Tibial nerve (tissue), 4 donors: ENCODE measurements at regions not wholly inside any gene's neighbourhood (a gene's known extent, or its start where the extent isn't known, plus 50 kb on each side); places are given as distances from the start of the nearest gene placed in this dataset.

Experiments used
- DNase-seq, 2 donors: peaks; one replicate each; pipeline ENCODE4 v3.0.0-alpha.2; 2019; ENCODE audit warnings: low spot score in 2 of 2
- H3K27ac ChIP-seq, 4 donors: fragments of 200-600 bp; sonication (generic) in 3 of 4; one replicate each; pipeline ENCODE4 v1.5.1; 2017 to 2019; ENCODE audit warnings: mild to moderate bottlenecking in 1 of 4
- H3K27me3 ChIP-seq, 2 donors: fragments of 200-600 bp; sonication (generic) in 1 of 2; one replicate each; pipeline versions ENCODE4 v1.5.1 to v1.6.0; 2017 to 2019
- H3K36me3 ChIP-seq, 3 donors: fragments of 200-600 bp; sonication (generic); one replicate each; pipeline ENCODE4 v1.5.1; 2018 to 2019
- H3K4me1 ChIP-seq, 4 donors: fragments of 200-600 bp; sonication (generic) in 3 of 4; one replicate each; pipeline ENCODE4 v1.5.1; 2017 to 2019
- H3K4me3 ChIP-seq, 4 donors: fragments of 200-600 bp; sonication (generic) in 3 of 4; one replicate each; pipeline ENCODE4 v1.5.1; 2017 to 2019; ENCODE audit warnings: mild to moderate bottlenecking in 1 of 4, moderate library complexity in 1 of 4
- H3K9me3 ChIP-seq, 4 donors: fragments of 200-600 bp; sonication (generic) in 3 of 4; one replicate each; pipeline ENCODE4 v1.5.1; 2017 to 2019
- CTCF ChIP-seq, 5 experiments: fragments of 200-600 bp in 3 of 5; fragments of 450-650 bp in 2 of 5; sonication (generic) in 3 of 5; IDR thresholded peaks; one replicate each; pipeline ENCODE4 v1.5.1; 2016 to 2019; ENCODE audit warnings: antibody characterized with exemption in 5 of 5, mild to moderate bottlenecking in 3 of 5, moderate library complexity in 2 of 5
- EP300 ChIP-seq, 2 donors: sonication (generic); formaldehyde crosslinking; IDR thresholded peaks; one replicate each; pipeline ENCODE4 v1.6.1; 2017; ENCODE audit warnings: antibody characterized with exemption in 2 of 2, mild to moderate bottlenecking in 1 of 2
- POLR2A ChIP-seq, 2 donors: fragments of 450-650 bp; IDR thresholded peaks; one replicate each; pipeline ENCODE4 v1.6.1; 2017; ENCODE audit warnings: antibody characterized with exemption in 2 of 2, mild to moderate bottlenecking in 2 of 2, moderate library complexity in 2 of 2
- WGBS, 2 donors: methylation state at CpG; one replicate each; pipeline ENCODE4 v1.1.5; 2018; 5-methylcytosine and 5-hydroxymethylcytosine counted together

- Histone ChIP-seq H3K4me3 (no peak overlapping the region), H3K27me3 (no peaks in the 10 kb centered on the region), H3K4me1 (no peaks in the 10 kb centered on the region), H3K9me3 (peaks cover 0 to 5% (median 0%) of the 10 kb centered on the region in 4 donors), H3K27ac (no peak overlapping the region), H3K36me3 (no peaks in the 10 kb centered on the region)
- DNase-seq: no peak
- WGBS, 2 donors: 94 to 95% methylated on average over 3 of the region's 3 CpGs
- no peak for TF ChIP-seq CTCF (IDR thresholded peaks at IDR 0.05)
- TF ChIP-seq POLR2A (IDR thresholded peaks at IDR 0.05): no peak
- TF ChIP-seq EP300 (IDR thresholded peaks at IDR 0.05): no peak
Measured at GRCh38 chr2:41535575-41535974, 512.2 kb upstream of the PKDCC start.

- 70 to 76% methylated on average over 2 of the region's 2 CpGs for WGBS, 2 donors
- no peaks in the 10 kb centered on the region for H3K9me3 ChIP-seq
- H3K27me3 ChIP-seq: no peaks in the 10 kb centered on the region
- no peaks in the 10 kb centered on the region for H3K4me1 ChIP-seq
- no peak overlapping the region for H3K27ac ChIP-seq
- TF ChIP-seq CTCF (IDR thresholded peaks at IDR 0.05): no peak
- TF ChIP-seq EP300 (IDR thresholded peaks at IDR 0.05): no peak
- TF ChIP-seq POLR2A (IDR thresholded peaks at IDR 0.05): no peak
- DNase-seq: no peak
- H3K36me3 ChIP-seq: no peaks in the 10 kb centered on the region
- H3K4me3 ChIP-seq: no peak overlapping the region
Measured at GRCh38 chr2:41540272-41540998, 507.4 kb upstream of the PKDCC start.

DNA sequence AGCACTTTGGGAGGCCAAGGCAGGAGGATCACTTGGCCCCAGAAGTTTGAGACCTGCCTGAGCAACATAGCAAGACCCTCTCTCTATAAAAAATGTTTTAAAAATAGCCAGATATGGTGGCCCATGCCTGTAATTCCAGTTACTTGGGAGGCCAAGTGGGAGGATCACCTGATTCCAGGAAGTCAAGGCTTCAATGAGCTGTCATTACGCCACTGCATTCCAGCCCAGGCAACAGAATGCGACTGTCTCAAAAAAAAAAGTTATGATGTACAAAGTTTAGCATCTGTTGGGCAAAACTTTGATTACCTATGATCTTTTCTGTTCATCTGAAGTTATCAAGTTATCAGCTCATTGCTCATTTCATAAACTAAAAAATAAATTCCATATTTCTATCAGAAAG lies 504.1 kb upstream of the PKDCC start:
- no peaks in the 10 kb centered on the region for H3K4me1 ChIP-seq
- TF ChIP-seq POLR2A (IDR thresholded peaks at IDR 0.05) (no peak), EP300 (IDR thresholded peaks at IDR 0.05) (no peak)
- H3K9me3 ChIP-seq: no peaks in the 10 kb centered on the region
- H3K36me3 ChIP-seq: no peaks in the 10 kb centered on the region
- H3K27ac ChIP-seq: no peak overlapping the region
- H3K4me3 ChIP-seq: no peak overlapping the region
- 97% methylated on average over 2 of the region's 2 CpGs for WGBS, 2 donors
- no peak for DNase-seq
- no peaks in the 10 kb centered on the region for H3K27me3 ChIP-seq

DNA sequence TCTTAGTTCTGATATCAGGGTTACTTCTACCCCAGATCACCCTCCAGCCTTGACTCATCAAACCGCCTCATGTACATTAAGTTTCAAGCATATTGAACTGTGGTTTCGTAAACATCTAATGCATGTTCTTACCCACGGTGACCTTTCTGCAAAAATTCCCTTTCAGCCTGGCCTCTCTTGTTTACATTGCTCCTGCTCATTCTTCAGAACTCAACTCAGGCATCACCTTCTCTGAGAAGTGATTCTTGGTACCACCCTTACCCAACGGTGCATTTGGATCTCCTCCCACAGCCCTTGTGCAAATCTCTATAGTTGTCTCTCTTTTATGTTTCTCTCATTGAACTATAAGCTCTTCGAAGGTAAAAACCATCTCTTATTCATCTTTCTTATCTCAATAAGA lies 503.1 kb upstream of the PKDCC start:
- Histone ChIP-seq H3K27ac (no peak overlapping the region), H3K4me1 (no peaks in the 10 kb centered on the region), H3K27me3 (no peaks in the 10 kb centered on the region), H3K4me3 (no peak overlapping the region), H3K36me3 (no peaks in the 10 kb centered on the region), H3K9me3 (no peaks in the 10 kb centered on the region)
- DNase-seq: no peak
- no peak for TF ChIP-seq CTCF (IDR thresholded peaks at IDR 0.05)
- TF ChIP-seq POLR2A (IDR thresholded peaks at IDR 0.05): no peak
- no peak for TF ChIP-seq EP300 (IDR thresholded peaks at IDR 0.05)
- WGBS, 2 donors: 70 to 89% methylated on average over 5 of the region's 5 CpGs

DNA sequence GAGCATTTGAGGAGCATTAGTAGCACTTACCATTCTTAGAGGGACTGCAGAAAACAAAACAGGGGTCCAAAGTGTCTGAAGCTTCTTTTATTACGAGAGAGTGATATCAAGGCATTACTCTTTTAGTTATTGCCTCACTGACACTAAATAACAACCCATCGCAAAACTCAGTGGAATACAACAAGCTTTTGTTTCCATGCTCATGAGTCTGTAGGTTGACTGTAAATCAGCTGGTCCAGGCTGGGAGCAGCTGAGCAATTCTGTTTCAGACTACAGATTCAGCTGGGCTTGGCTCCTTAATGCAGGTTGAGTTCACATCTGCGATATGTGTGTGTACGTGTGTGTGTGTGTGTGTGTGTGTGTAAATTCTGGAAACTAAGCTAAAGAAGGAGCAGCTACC lies 501.8 kb upstream of the PKDCC start:
- Histone ChIP-seq H3K27ac (no peak overlapping the region), H3K4me1 (no peaks in the 10 kb centered on the region), H3K27me3 (no peaks in the 10 kb centered on the region), H3K9me3 (no peaks in the 10 kb centered on the region), H3K36me3 (no peaks in the 10 kb centered on the region), H3K4me3 (no peak overlapping the region)
- DNase-seq: no peak
- WGBS, 2 donors: 50 to 57% methylated on average over 4 of the region's 4 CpGs
- no peak for TF ChIP-seq CTCF (IDR thresholded peaks at IDR 0.05)

GRCh38 chr2:41568648-41569047 lies 479.2 kb upstream of the PKDCC start:
- Histone ChIP-seq H3K4me3 (no peak overlapping the region), H3K9me3 (no peaks in the 10 kb centered on the region), H3K36me3 (no peaks in the 10 kb centered on the region), H3K4me1 (no peaks in the 10 kb centered on the region), H3K27me3 (no peaks in the 10 kb centered on the region), H3K27ac (no peak overlapping the region)
- TF ChIP-seq EP300 (IDR thresholded peaks at IDR 0.05) (no peak), POLR2A (IDR thresholded peaks at IDR 0.05) (no peak), CTCF (IDR thresholded peaks at IDR 0.05) (no peak)
- 83 to 91% methylated on average over 1 of the region's 1 CpG for WGBS, 2 donors
- DNase-seq: no peak
